A204.1 (cell line): ENCODE measurements at regions not wholly inside any gene's neighbourhood (a gene's known extent, or its start where the extent isn't known, plus 50 kb on each side); places are given as distances from the start of the nearest gene placed in this dataset.
A peak's percentile ranks its signal among the peaks of the same experiment; 100 is the strongest.

Experiments
- FAIRE-seq: peaks from 2 replicates; lab custom pipeline; 2012; peaks lifted over from hg19 to GRCh38; lab: Jason Lieb, UNC

DNA sequence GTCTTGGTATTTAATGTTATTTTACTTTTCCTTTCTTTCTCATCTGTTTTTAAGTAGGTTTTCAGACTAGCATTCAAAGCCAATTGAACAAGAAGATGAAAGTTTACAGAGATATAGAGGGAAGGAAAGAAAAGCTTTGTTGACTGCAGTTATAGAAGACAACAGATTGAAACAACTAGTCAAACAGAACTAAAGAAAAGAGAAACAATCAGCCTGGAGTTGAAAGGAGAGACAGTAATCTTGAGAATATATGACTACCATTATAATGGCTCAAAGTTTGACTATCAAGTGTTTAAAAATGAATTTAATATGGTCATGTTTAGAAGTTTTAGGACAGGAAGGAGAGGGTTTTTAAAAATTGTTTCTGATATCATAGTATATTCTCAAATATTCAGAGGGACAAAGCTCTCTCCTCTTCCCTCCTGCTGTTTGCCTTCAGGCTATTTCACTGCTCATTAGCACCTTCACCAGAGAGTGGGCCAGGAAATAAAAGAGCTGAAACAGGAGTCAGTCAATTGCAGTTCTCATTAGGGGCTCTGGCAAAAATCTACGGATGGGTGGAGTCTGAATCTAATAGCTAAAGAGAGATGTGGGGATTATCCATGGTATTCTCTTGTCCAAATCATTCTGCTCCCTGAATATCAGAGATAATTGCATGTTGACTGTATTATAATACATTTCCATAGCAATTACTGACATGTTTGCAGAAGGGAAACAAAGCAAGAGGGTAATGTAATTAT is 577.8 kb downstream of the BRINP3 start:
- no peak for FAIRE-seq

DNA sequence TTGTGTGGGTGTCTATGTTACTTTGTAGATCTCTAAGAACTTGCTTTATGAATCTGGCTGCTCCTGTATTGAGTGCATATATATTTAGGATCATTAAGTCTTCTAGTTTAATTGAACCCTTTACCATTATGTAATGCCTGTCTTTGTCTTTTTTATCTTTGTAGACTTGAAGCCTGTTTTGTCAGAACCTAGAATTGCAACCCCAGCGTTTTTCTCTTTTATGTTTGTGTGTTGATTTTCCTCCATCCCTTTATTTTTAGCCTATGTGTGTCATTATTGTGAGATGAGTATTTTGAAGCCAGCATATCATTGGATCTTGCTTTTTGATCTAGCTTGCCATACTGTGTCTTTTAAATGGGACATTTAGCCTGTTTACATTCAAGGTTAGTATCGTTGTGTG is 573.2 kb downstream of the BRINP3 start:
- FAIRE-seq: no peak

DNA sequence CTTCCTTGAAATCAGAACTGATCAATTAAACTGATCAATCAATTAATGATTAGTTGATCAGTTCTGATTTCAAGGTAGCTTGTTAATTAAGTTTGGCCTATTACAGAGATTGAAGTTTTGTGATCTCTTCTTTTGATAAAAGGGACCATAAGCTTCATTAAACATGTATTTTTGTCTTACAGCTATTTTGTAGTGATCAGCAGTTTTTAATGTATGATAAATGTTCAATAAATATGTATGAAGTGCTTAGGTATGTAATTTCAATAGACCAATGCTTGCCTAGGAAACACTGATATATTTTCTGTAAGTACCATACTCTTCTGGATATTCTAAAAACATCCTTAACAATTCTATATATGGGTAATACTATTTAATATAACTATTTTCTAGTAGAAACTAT is 569.6 kb downstream of the BRINP3 start:
- no peak for FAIRE-seq

DNA sequence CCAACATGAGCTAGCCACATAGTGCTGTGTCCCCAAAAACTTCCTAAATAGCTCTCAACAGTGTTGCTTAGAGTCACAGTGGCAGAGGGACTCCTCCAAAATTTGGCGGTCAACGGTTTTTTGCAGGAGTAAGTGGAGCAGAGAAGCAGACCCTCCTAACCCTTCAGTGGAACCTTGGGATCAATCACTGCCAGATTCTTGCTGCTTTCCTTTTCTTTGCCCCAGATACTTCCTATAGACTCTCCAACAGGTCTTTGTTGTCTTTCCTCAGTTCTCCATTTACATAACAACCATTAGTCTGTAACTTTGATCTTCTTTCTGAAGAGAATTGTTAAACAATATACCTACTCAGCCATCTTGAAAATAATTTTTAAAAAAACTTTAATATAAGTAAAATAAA is 556.1 kb downstream of the BRINP3 start:
- FAIRE-seq: no peak

DNA sequence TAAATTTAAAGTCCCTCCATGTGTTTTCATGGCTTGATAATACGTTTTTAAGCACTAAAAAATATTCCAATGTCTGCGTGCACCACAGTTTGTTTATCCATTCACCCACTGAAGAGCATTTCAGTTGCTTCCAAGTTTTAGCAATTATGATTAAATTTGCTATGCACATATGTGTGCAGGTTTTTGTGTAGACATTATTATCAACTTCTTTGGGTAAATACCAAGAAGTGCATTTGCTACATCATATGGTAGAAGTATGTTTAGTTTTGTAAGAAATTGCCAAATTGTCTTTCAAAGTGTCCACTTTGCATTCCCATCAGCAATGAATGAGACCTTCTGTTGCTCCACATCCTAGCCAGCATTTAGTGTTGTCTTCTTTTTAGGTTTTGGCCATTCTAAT is 550.0 kb downstream of the BRINP3 start:
- FAIRE-seq: no peak

DNA sequence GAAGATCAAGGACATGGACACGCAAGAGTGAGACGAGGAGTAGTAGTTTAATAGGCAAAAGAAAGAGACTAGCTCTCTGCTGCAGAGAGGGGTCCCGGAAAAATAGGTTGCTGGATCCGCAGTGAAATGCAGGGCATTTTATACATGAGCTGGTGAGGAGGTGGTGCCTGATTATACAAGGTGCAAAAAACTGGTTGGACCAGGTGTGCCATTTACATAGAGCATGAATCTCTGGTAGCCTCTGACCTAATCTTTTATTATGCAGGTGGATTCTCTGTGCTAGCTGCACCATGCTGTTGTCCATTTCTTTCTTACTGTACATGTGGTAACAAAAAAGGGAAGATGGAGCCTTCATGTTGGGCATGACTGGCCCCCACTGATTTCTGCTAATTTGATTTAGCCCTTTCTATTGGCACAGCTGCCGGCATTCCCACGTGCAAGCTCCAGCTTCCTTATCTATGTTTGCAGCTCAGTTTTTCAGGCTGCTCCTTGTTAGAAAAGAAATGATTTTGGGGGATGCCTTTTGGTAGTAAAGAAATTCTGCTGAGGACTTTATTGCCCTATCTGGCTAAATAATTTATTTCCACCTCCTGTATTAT is 548.1 kb downstream of the BRINP3 start:
- FAIRE-seq: no peak

DNA sequence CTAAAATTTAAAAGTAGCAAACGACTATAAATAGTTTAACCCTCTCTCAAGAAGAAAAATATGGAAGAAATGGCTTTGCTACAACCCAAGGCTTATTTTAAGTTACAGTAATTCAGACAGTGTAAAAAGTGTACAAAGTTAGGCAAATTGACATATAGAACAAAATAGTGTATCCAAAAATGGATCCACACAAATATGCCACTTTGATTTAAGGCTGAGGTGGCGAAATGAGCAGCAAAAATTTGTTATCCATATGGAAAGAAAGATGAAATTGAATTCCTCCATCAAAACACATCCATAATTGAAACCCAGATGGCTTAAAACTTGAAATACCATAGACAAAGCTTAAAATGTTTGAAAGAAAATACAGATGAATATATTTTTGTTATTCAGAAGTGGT is 540.8 kb downstream of the BRINP3 start:
- no peak for FAIRE-seq

DNA sequence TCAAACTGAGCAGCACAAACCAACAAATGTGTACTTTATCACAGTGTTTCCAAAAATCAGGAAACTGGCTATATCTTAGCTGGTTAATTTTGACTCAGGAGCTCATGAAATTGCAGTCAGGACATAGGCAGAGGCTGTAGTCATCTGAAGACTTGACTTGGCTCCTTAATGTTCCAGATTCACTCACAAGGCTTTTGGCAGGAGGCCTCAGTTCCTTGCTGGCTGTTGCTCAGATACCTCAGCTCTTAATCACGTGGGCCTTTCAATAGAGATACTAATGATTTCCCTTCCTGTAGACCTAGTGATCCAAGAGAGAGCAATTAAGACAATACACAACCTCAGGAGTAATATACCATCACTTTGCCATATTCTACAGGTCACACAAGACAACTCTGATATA is 537.7 kb downstream of the BRINP3 start:
- no peak for FAIRE-seq

DNA sequence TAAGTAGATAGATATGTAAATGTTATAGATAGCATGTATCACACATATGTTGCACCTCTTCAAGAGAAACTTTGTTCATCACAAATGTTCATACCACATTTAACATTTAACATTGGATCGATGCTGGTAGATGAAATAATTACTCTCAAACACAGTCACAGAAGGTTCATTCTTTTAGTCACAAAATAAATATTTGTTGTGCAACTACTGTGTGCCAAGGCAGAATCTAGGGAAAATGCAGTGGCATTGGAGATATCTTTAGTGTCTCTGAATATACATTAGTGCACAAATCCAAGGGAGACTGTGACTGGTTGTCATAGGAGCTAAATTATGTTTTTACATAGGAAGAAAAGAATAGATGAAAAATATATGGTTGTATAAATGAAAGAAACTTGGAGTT is 535.7 kb downstream of the BRINP3 start:
- FAIRE-seq: no peak

DNA sequence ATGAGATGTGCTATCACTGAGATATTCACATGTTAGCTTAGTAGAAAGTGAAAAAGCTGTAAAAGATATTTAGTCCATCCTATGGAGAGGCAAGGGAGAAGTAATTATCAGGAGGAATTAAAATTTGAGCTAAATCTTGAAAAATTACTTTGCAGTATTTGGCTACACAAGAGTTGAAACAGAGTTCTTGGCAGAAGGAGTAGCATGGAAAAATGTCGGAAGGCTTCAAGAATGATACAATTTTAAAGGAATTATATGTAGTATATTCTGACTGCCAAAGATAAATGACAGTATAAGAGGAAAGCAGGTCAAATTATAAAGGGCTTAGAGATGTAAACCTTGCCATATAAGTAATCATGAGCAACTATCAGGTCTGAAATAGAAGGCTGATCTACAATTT is 518.9 kb downstream of the BRINP3 start:
- no peak for FAIRE-seq

DNA sequence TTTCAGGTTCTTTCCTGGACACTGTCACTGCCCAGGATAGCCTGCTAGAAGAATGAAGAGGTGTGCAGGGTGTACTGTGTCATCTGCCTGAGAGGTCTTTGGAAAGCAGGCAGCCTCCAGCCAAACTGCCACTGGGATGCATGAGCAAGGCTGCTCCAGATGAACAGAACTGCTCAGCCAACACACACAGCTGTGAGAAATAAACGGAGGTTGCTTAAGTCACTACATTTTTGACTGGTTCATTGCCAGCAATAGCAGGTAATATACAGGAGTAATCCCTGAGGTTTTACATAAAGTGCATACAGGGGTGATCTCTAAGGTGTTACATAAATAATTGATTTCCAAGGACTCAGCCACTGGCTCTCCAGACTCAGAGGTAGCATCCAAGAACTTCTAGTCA is 516.9 kb downstream of the BRINP3 start:
- no peak for FAIRE-seq

DNA sequence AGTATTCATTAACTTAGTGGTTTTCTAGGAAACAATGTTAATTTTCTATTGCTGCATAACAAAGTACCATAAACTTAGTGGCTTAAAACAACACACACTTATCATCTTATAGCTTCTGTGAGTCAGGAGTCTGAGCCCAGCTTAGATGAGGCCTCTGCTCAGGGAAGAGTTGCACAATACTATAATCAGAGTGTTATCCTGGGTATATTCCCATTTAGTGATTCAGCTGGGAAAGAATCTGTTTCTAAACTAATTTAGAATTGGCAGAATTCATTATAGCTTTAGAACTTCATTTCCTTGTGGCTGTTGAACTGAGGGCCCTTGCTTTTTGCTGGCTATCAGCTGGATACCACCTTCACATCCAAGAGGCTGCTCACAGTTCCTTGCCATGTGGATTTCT is 515.5 kb downstream of the BRINP3 start:
- FAIRE-seq: no peak

DNA sequence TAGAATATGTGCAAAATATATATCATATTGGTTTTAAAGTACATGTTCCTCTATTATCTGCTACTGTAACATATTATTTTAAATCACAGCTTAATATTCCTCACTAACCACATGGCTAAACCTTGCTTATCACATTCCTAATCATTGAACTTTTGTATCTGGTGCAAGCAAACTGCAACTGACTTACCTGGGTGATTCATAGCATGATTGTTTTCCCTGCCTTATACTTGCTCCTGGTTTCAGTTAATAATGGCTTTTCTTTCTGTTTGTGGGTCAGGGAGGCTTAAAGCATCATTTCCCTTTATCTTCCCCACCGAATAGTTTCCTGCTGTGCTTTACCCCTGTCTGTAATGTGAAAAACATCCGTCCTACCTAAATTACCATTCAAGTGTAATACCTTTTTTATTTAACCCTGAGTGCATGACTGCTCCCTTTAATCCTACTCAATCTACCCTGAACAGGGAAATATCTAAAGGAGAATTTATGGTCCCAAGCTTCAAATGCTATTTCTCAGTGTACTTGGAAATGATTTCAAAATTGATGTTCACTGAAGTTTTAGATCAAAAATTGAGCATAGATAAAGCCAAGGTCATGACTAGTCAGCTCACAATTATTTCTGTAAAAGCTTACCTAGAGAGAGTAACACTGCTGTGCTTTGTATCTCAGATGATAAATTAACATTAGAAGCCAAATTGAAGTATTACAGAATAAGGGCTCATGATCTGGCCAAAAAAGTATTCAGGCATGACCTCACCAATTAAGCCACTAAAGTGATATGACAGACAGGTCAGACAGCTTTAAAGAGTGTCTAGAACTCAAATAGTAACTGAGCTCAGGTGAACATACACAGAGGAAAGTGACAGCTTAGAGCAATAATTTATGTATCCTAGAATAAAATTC is 507.1 kb downstream of the BRINP3 start:
- FAIRE-seq: no peak

DNA sequence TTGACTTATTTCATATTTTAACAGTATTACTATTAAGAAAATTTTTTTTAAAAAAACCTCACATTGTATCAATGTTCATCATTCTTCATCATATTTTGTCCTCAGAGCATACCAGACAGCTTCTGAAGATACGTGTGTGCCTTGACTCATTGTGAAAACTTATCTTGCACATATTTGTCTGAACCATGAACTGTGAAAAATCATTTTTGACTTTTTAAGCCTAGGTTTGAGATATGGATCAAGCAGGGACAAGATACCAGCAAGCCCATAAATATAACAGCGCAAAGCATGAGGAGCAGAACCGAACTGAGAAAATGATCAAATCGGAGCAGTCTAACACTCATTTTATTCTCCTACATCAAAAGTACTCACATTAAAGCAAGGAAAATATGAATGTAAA is 506.0 kb downstream of the BRINP3 start:
- FAIRE-seq: no peak

DNA sequence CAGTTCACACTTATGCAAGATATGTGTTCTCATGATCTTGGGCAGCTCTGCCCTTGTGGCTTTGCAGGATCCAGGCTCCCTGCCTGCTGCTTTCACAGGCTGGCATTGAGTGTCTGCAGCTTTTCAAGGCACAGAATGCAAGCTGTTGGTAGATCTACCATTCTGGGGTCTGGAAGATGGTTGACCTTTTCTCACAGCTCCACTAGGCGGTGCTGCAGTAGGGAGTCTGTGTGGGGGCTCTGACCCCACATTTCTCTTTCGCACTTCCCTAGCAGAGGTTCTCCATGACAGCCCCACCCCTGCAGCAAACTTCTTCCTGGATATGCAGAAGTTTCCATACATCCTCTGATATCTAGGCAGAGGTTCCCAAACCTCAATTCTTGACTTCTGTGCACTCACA is 500.5 kb downstream of the BRINP3 start:
- no peak for FAIRE-seq

DNA sequence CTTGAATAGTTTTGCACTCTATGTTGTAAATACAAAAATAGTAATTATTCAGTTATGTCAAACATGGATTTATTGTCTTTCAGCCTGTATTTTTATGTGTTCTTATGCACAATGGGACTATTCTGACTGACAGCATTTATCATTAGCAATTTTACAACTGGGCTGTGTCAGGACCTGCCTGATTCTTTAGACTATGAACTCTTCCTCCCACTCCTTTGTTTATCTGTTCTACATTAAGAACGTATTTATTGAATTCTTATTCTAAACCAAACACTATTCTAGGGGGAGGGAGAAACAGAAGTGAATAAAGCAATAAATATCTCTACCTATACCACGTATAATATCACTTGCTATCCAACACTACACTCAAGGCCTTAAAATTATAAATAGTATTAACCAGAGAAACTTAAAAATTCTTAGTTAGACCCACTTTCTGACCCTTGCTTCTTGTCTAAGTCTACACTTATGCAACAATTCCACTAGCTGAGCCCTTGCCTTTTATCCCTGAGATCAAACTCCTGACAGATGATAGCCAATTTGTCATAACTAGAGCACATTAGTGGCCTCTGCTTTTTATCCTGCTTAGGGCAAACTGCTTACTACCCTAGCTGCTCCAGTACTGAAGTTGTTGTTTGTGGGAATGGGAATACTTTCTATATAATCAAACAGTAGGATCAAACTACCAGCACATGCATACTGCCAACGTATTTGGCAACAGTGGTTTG is 494.3 kb downstream of the BRINP3 start:
- no peak for FAIRE-seq

DNA sequence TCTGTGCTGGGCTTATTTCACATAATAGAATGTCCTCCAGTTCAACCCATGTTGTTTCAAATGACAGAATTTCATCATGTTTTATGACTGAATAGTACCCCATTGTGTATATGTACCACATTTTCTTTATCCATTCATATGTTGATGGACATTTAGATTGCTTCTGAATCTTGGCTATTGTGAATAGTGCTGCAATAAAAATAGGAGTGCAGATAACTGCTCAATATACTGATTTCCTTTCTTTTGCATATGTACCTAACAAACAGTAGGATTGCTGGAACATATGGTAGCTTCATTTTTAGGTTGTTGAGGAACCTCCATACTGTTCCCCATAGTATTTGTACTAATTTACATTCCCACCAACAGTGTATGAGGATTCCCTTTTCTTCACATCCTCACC is 491.1 kb downstream of the BRINP3 start:
- FAIRE-seq: no peak

DNA sequence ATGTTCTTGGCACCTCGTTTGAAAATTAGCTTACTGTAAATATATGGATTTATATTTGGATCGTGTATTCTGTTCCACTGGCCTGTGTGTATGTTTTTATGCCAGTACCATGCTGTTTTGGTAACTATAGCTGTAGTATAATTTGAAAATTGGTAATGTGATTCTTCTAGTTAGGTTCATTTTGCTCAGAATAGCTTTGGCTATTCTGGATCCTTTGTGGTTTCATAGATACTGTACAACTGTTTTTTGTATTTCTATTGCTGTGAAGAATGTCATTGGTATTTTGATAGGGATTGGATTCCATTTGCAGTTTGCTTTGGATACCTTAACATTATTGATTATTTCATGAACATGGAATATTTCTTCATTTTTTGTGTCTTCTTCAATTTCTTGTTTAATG is 490.2 kb downstream of the BRINP3 start:
- FAIRE-seq: peak; percentile 73

DNA sequence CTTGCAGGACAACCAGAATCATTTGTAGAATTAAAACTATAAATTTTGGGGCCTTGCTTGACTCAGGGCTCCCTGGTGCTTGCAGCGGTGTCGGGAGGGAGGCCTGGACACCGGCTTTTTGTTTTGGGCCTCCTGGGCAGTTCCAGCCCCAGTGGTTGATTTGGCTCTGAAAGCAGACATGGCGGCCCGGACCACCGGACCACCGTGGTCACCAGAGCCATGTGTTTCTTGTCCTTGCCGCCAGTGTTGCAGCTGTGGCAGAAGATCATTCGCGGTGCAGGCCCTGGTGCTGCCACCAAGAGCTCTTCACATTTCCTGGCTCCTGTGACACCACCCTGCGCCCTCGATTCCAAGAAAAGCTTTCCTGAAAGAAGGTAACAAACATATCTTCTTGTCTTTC is 484.8 kb downstream of the BRINP3 start:
- no peak for FAIRE-seq

DNA sequence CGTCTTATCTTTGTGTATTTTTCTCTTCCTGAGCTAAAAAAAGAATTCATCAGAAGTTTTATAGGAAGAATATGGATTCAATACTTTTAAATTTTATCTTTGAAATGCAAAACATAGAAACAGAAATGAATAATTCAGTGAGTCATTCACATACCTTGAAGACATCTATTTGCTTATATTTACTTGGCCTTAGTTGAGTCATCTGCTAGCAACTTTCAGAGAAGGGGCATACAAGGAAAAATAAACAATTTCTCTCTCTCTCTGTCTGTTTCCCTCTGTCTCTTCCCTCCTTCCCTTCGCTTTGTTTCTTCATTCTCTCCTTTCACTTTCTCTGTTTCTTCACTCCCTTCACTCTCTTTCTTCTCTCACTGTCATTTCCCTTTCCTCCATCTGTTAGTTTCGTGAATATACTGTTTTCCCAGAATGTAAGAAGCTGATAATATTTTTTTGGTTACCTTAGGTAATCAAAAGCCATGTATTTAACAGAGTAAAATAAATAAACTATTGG is 477.2 kb downstream of the BRINP3 start:
- no peak for FAIRE-seq

DNA sequence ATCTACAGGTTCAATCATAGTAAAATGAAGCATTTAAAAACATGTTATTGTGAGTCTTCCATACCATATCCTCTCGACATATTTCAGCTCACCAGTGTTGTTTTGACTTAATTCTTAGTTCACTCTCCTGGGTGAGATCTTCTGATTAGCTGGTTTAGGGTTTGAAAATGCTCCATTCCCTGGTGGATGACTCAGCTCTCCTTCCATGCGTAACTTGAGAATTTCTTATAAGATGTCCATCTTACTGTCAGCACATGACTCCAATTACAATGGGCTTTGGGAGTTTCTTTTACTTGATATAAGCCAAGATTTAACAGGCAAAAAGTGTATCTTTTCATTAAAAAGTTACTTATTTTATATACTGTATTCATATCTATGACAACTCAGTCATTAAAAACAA is 476.5 kb downstream of the BRINP3 start:
- FAIRE-seq: no peak

DNA sequence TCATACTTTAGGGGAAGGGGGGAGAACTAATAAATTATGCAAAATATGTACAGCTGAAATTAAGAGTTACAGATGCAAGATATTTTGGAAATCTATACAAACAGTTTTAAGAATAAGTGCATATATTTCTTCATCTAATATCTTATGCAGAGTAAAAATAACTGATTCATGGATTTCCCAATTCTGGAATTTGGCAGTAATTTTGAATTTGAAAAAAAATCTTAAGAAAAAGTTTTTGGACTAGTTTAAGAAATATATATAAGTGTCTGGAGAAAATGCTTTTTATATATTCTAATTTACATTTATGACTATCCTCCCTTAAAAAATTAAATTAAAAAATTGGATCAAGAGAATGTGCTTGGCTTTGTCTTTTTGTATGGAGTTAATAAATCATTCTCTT is 474.3 kb downstream of the BRINP3 start:
- no peak for FAIRE-seq

DNA sequence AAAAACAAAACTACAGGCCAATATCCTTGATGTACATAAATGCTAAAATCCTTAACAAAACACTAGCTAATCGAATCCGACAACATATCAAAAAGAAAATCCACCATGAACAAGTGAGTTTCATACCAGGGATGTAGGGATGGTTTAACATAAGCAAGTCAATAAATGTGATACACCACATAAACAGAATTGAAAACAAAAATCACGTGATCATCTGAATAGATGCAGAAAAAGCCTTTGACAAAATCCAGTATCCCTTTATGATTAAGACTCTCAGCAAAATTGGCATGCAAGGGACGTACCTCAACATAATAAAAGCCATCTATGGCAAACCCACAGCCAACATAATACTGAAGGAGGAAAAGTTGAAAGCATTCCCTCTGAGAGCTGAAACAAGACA is 466.1 kb downstream of the BRINP3 start:
- no peak for FAIRE-seq
